ENCODE measurements at regions not wholly inside any gene's neighbourhood (a gene's known extent, or its start where the extent isn't known, plus 50 kb on each side); places are given as distances from the start of the nearest gene placed in this dataset.

- H3K4me3 ChIP-seq, result no peak overlapping the region
- no peak overlapping the region for H3K27ac ChIP-seq
- no peak for TF ChIP-seq EP300 (IDR thresholded peaks at IDR 0.05)
- no peak for TF ChIP-seq POLR2A (IDR thresholded peaks at IDR 0.05)
- no peak for TF ChIP-seq POLR2AphosphoS5 (IDR thresholded peaks at IDR 0.05)
- no peak for TF ChIP-seq CTCF (IDR thresholded peaks at IDR 0.05)
- no peaks in the 10 kb centered on the region for H3K36me3 ChIP-seq
- no peaks in the 10 kb centered on the region for H3K4me1 ChIP-seq
- peaks cover 7% of the 10 kb centered on the region for H3K27me3 ChIP-seq
- WGBS, 2 donors (ENCODE audit: low coverage in 1 of 2), result 57 to 69% methylated on average over 4 of the region's 4 CpGs
- no peaks in the 10 kb centered on the region for H3K9me3 ChIP-seq
- ATAC-seq, result no peak
These were observed 69.3 kb downstream of the NHLRC3 start for GRCh38 chr13:39107561-39107960.

DNA sequence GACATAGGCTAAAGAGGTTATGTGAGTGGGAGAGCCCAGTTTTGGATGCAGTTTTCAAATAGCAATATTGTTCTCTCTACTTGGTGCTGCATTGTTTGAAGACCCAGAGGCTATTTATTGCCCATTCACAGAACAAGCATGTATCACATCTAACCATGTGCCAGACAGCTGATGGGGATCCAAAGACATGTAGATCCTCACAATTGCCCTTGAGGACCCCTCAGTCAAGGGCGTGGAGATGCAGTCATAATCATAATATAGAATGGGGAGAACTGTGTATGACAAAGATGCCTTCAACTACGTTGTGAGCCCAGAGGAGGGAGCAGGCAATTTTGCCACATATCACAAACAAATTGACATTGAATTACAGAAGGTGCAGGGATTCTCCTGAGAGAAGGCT is 70.5 kb downstream of the NHLRC3 start:
- no peak for TF ChIP-seq EP300 (IDR thresholded peaks at IDR 0.05)
- TF ChIP-seq POLR2A (IDR thresholded peaks at IDR 0.05), result no peak
- TF ChIP-seq POLR2AphosphoS5 (IDR thresholded peaks at IDR 0.05), result no peak
- TF ChIP-seq CTCF (IDR thresholded peaks at IDR 0.05), result no peak
- Histone ChIP-seq H3K27me3 (peaks cover 14% of the 10 kb centered on the region), H3K4me3 (no peak overlapping the region), H3K9me3 (no peaks in the 10 kb centered on the region), H3K4me1 (no peaks in the 10 kb centered on the region), H3K27ac (no peak overlapping the region), H3K36me3 (no peaks in the 10 kb centered on the region)
- 56 to 58% methylated on average over 2 of the region's 2 CpGs for WGBS, 2 donors (ENCODE audit: low coverage in 1 of 2)
- ATAC-seq, result no peak

DNA sequence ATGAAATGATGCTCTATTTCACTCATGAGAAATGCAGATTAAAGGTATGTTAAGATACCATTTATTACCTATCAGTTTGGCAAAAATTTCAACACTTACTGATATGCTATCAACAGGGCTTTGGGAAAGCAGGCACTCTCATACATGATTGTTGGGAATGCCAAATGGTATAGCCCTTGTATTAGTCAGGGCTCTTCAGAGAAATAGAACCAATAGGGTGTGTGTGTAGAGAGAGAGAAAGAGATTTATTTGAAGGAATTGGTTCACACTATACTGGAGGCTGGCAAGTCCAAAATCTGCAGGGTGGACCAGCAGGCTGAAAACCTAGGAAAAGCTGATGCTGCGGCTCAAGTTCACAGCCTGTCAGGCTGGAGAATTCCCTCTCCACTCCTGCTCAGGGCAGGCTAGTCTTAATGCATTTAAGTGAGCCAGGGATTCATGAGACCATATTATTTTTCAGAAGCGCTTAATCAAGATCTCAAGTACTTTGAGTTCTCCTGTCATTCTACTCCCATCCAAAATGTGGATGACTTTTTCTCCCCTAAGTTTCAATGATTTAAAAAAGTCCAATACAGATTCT is 72.4 kb downstream of the NHLRC3 start:
- no peak overlapping the region for H3K27ac ChIP-seq
- no peak for ATAC-seq
- no peaks in the 10 kb centered on the region for H3K4me1 ChIP-seq
- H3K4me3 ChIP-seq, result no peak overlapping the region
- H3K36me3 ChIP-seq, result no peaks in the 10 kb centered on the region
- peaks cover 0 to 8% (median 0%) of the 10 kb centered on the region in 3 donors for H3K9me3 ChIP-seq
- WGBS, 2 donors (ENCODE audit: low coverage in 1 of 2), result 86 to 100% methylated on average over 1 to 2 of the region's 2 CpGs
- TF ChIP-seq POLR2A (IDR thresholded peaks at IDR 0.05) (no peak), EP300 (IDR thresholded peaks at IDR 0.05) (no peak), CTCF (IDR thresholded peaks at IDR 0.05) (no peak), POLR2AphosphoS5 (IDR thresholded peaks at IDR 0.05) (no peak)
- peaks cover 14% of the 10 kb centered on the region for H3K27me3 ChIP-seq

DNA sequence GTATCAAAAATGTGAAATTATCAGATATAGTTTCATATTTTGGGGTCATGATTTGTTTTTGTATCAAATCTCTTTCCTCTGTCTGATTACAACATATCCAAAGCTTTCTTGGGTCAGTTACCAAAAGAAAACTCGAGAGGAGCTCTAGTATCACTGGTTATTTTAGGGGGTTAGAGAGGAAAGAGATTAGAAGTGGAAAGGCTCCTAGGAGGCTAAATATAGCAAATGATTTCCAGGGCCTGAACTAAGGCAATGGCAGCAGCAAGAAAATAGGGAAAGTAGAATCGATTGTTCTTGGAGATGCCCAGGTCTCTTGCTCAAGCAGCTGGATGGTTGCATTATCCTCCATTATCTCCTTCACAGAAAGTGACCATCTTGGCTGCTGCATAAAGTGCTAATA is 72.9 kb downstream of the NHLRC3 start:
- ATAC-seq, result no peak
- Histone ChIP-seq H3K4me1 (no peaks in the 10 kb centered on the region), H3K27ac (no peak overlapping the region), H3K27me3 (peaks cover 14% of the 10 kb centered on the region), H3K9me3 (peaks cover 0 to 12% (median 0%) of the 10 kb centered on the region in 3 donors), H3K4me3 (no peak overlapping the region), H3K36me3 (no peaks in the 10 kb centered on the region)
- TF ChIP-seq POLR2A (IDR thresholded peaks at IDR 0.05) (no peak), CTCF (IDR thresholded peaks at IDR 0.05) (no peak), EP300 (IDR thresholded peaks at IDR 0.05) (no peak), POLR2AphosphoS5 (IDR thresholded peaks at IDR 0.05) (no peak)
- 0 to 17% methylated on average over 2 of the region's 2 CpGs for WGBS, 2 donors (ENCODE audit: low coverage in 1 of 2)

DNA sequence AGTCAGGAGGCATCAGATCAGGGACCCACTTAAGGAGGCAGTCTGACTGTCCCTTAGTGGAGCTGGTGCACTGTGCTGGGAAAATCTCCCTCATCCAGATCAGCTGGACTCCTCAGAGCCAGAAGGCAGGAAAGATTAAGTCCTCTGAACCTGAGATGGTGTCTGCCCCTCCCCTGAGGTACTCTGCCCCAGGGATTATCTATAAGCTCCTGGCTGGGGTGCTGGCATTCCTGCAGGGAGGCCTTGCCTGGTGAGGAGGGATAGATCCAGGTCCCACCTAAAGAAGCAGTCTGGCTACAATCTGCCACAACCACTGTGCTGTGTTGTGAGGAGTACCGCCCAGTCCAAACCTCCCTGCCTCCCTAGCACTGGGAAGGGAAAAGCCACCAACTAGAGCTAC is 81.2 kb downstream of the NHLRC3 start:
- TF ChIP-seq POLR2AphosphoS5 (IDR thresholded peaks at IDR 0.05) (no peak), CTCF (IDR thresholded peaks at IDR 0.05) (no peak), POLR2A (IDR thresholded peaks at IDR 0.05) (no peak), EP300 (IDR thresholded peaks at IDR 0.05) (no peak)
- Histone ChIP-seq H3K27ac (no peak overlapping the region), H3K27me3 (peaks cover 9% of the 10 kb centered on the region), H3K36me3 (no peaks in the 10 kb centered on the region), H3K4me1 (no peaks in the 10 kb centered on the region), H3K4me3 (no peak overlapping the region), H3K9me3 (peaks cover 0 to 22% (median 0%) of the 10 kb centered on the region in 3 donors)
- no CpG with 5 or more reads among the region's 1 CpG for WGBS, 2 donors (ENCODE audit: low coverage in 1 of 2)
- ATAC-seq, result no peak
